ENCODE measurements at regions not wholly inside any gene's neighbourhood (a gene's known extent, or its start where the extent isn't known, plus 50 kb on each side); places are given as distances from the start of the nearest gene placed in this dataset.

DNA sequence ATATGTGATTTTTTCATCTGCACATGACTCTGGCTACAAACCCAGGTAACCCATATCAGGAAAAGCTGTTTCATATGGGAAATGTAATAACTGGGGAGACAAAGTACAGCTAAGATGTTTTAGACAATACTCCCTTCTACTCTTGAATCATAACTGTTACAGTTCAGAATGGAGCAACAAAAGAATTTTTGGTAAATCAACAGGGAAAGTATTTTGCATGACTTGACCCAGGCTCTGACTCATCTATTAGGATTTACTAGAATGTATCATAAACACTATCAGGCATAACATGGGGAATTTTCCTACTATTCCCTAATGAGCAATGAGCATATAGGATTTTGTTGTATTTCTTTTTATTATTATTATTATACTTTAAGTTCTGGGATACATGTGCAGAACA is 553.0 kb downstream of the SLC16A7 start:
- Histone ChIP-seq H3K4me3 (ENCODE audit: low read depth in 1 of 2, low read length in 1 of 2) (no peak overlapping the region), H3K36me3 (no peaks in the 10 kb centered on the region), H3K27ac (no peak overlapping the region), H3K4me1 (ENCODE audit: control insufficient read depth in 1 of 2, insufficient read depth in 1 of 2, low read depth in 1 of 2, low read length in 1 of 2) (no peaks in the 10 kb centered on the region), H3K9me3 (no peaks in the 10 kb centered on the region), H3K27me3 (no peaks in the 10 kb centered on the region)
- TF ChIP-seq, protein P1, sequence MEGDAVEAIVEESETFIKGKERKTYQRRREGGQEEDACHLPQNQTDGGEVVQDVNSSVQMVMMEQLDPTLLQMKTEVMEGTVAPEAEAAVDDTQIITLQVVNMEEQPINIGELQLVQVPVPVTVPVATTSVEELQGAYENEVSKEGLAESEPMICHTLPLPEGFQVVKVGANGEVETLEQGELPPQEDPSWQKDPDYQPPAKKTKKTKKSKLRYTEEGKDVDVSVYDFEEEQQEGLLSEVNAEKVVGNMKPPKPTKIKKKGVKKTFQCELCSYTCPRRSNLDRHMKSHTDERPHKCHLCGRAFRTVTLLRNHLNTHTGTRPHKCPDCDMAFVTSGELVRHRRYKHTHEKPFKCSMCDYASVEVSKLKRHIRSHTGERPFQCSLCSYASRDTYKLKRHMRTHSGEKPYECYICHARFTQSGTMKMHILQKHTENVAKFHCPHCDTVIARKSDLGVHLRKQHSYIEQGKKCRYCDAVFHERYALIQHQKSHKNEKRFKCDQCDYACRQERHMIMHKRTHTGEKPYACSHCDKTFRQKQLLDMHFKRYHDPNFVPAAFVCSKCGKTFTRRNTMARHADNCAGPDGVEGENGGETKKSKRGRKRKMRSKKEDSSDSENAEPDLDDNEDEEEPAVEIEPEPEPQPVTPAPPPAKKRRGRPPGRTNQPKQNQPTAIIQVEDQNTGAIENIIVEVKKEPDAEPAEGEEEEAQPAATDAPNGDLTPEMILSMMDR (IDR thresholded peaks at IDR 0.05): no peak

DNA sequence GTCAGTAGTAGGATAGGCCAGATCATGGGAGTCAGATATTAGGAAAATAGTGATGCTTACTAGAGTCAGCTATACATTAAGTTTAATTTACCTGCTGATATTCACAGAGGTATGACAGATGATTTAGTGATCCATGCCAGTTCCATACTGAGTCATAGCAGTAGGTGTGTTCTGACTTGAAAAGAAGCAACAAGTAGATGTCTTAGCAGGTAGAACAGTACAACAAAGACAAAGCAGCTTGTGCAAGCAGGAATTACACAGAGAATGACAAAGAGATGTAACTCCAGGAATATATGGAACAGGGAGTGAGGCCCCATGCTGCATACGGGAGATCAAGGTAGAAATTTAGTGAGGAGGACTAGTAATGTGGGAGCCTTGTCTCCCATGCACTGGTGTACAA is 556.9 kb downstream of the SLC16A7 start:
- Histone ChIP-seq H3K9me3 (no peaks in the 10 kb centered on the region), H3K4me3 (ENCODE audit: low read depth in 1 of 2, low read length in 1 of 2) (no peak overlapping the region), H3K27ac (no peak overlapping the region), H3K36me3 (no peaks in the 10 kb centered on the region), H3K4me1 (ENCODE audit: control insufficient read depth in 1 of 2, insufficient read depth in 1 of 2, low read depth in 1 of 2, low read length in 1 of 2) (no peaks in the 10 kb centered on the region), H3K27me3 (no peaks in the 10 kb centered on the region)
- TF ChIP-seq, protein P1 (IDR thresholded peaks at IDR 0.05): no peak

DNA sequence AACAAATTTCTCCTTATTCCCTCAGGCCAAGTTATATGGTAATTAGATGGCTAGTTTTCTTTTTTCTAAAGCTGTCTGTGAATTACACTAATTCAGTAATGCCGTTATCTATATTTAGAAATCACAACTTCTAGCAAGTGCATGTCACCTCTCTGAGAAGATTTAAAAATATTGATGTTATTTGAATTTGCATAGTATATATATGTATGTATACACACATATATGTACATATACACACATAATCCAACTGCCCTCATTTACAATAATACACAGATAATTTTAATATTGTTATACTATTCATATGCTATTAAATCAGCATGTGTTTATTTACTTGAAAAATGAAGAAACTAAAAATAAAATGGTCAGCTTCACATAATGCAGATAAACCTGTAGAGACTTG is 563.9 kb downstream of the SLC16A7 start:
- H3K4me1 ChIP-seq (ENCODE audit: control insufficient read depth in 1 of 2, insufficient read depth in 1 of 2, low read depth in 1 of 2, low read length in 1 of 2): no peaks in the 10 kb centered on the region
- TF ChIP-seq, protein P1 (IDR thresholded peaks at IDR 0.05): no peak
- H3K4me3 ChIP-seq (ENCODE audit: low read depth in 1 of 2, low read length in 1 of 2): no peak overlapping the region
- no peak overlapping the region for H3K27ac ChIP-seq
- no peaks in the 10 kb centered on the region for H3K36me3 ChIP-seq
- H3K27me3 ChIP-seq: no peaks in the 10 kb centered on the region
- no peaks in the 10 kb centered on the region for H3K9me3 ChIP-seq

DNA sequence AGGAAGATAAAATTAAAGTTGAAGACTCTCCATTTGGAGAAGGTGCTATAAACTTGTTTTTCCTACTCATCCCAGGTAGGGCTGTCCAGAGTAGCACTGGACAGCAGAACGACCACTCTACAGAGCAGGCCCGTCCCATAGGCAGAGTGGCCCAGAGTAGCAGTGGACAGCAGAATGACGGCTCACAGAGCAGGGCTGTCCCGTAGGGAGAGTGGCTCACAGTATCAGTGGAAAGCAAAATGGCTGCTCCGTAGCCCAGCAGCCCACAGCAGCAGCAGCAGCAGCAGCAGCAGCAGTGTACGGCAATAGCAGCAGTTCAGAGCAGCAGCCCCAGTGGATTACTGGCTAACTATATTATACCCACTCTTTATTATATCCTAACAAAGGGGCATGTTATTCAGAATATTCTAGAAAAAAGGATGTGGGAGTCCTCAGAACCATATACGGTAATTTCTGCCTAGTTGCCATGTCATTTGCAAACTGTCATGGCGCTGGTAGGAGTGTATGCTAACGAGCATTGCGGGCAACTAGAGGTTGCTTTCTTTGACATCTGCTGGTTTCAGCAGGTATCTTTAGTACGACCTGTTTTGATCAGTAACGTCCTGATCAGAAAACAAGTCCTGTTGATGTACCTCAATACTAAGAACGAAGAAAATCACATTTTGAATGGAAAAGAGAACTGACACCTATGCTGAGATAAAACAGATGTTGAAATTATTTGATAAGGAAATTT is 567.3 kb downstream of the SLC16A7 start:
- TF ChIP-seq, protein P1 (IDR thresholded peaks at IDR 0.05): no peak
- no peaks in the 10 kb centered on the region for H3K27me3 ChIP-seq
- H3K4me1 ChIP-seq (ENCODE audit: control insufficient read depth in 1 of 2, insufficient read depth in 1 of 2, low read depth in 1 of 2, low read length in 1 of 2): no peaks in the 10 kb centered on the region
- H3K4me3 ChIP-seq (ENCODE audit: low read depth in 1 of 2, low read length in 1 of 2): no peak overlapping the region
- no peaks in the 10 kb centered on the region for H3K36me3 ChIP-seq
- no peak overlapping the region for H3K27ac ChIP-seq
- no peaks in the 10 kb centered on the region for H3K9me3 ChIP-seq

DNA sequence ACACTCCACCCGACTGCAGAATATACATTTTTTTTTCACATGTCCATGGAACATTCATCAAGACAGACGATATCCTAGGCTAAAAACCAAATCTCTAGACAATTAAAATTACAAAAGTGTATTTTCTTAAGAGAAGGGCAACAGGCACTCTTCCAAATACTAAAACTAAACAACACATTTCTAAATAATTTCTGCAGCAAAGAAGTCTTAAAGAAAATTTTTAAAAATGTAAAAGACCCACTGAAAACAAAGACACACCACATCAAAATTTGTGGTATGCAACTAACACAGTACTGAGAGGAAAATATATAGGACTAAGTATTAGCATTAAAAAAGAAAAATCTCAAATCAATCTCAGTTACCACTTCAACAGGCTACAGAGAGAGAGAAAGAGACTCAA is 570.0 kb downstream of the SLC16A7 start:
- Histone ChIP-seq H3K27me3 (no peaks in the 10 kb centered on the region), H3K27ac (no peak overlapping the region), H3K36me3 (no peaks in the 10 kb centered on the region), H3K4me1 (ENCODE audit: control insufficient read depth in 1 of 2, insufficient read depth in 1 of 2, low read depth in 1 of 2, low read length in 1 of 2) (no peaks in the 10 kb centered on the region), H3K9me3 (no peaks in the 10 kb centered on the region), H3K4me3 (ENCODE audit: low read depth in 1 of 2, low read length in 1 of 2) (no peak overlapping the region)
- TF ChIP-seq, protein P1 (IDR thresholded peaks at IDR 0.05): no peak

All from neutrophil (primary cell).